OCI-LY3 (cell line): ENCODE measurements at regions not wholly inside any gene's neighbourhood (a gene's known extent, or its start where the extent isn't known, plus 50 kb on each side); places are given as distances from the start of the nearest gene placed in this dataset.

ENCODE experiments used
- CTCF ChIP-seq: fragments of 200-600, 300-600 bp; sonication (generic); IDR thresholded peaks from 2 replicates; pipeline ENCODE4 v1.5.1; 2014; ENCODE audit warnings: antibody characterized with exemption, low read length, low read depth
- EZH2phosphoT487 ChIP-seq: fragments of 200-600 bp; shearing (Covaris generic); IDR thresholded peaks from 2 replicates; pipeline ENCODE4 v1.6.1; 2018; ENCODE audit warnings: antibody characterized with exemption, mixed run types, low read depth

GRCh38 chr7:112566442-112567324, 85.9 kb downstream of the LSMEM1 start:
- TF ChIP-seq CTCF (no peak), EZH2phosphoT487 (no peak)
